ENCODE measurements at regions not wholly inside any gene's neighbourhood (a gene's known extent, or its start where the extent isn't known, plus 50 kb on each side); places are given as distances from the start of the nearest gene placed in this dataset.
"Not testable (repeated sequence)": the region's sequence is repeated elsewhere in the genome, so short reads cannot be mapped to it uniquely, and the experiment has no call there.

- H3K4me1 ChIP-seq (ENCODE audit: control insufficient read depth, extremely low read depth, insufficient read depth, low read length) = no peaks in the 10 kb centered on the region
- dilution Hi-C loops (cut with MboI; ENCODE audit: extremely low pct_ligation_motif_present, low sequenced_read_pairs) = no loop called here
- no peaks in the 10 kb centered on the region for H3K79me2 ChIP-seq (ENCODE audit: control insufficient read depth, insufficient read depth, low read length)
- H3K36me3 ChIP-seq (ENCODE audit: control insufficient read depth in 2 of 2, extremely low read depth in 1 of 2, insufficient read depth in 2 of 2, low read length in 2 of 2) = no peaks in the 10 kb centered on the region
- no peak overlapping the region for H3K4me2 ChIP-seq (ENCODE audit: control insufficient read depth, extremely low read depth, insufficient read depth, low read depth, low read length)
- H4K20me1 ChIP-seq (ENCODE audit: control insufficient read depth, extremely low read depth, insufficient read depth, low read length) = no peaks in the 10 kb centered on the region
- peaks cover 19% of the 10 kb centered on the region for H3K9me3 ChIP-seq (ENCODE audit: control insufficient read depth, low read depth, low read length)
- H3K4me3 ChIP-seq (ENCODE audit: control insufficient read depth in 2 of 3, extremely low read depth in 1 of 3, insufficient read depth in 2 of 3, low read depth in 1 of 3, low read length in 3 of 3) = no peak overlapping the region
- no peaks in the 10 kb centered on the region for H3K9me1 ChIP-seq (ENCODE audit: control insufficient read depth, extremely low read depth, insufficient read depth, low read length)
- H3K27ac ChIP-seq (ENCODE audit: control insufficient read depth, insufficient read depth, low read length) = no peak overlapping the region
- H3K9ac ChIP-seq (ENCODE audit: control insufficient read depth, extremely low read depth, insufficient read depth, low read length) = no peak overlapping the region
- DNase-seq (ENCODE audit: low read depth, low spot score) (no peak), FAIRE-seq (no peak)
- no peaks in the 10 kb centered on the region for H3K27me3 ChIP-seq (ENCODE audit: control insufficient read depth, extremely low read depth, insufficient read depth, low read length)
- TF ChIP-seq EZH2 (IDR thresholded peaks at IDR 0.05; ENCODE audit: low read length) (no peak), CTCF (optimal IDR thresholded peaks at IDR 0.05 in 1 of 3, IDR thresholded peaks at IDR 0.05 in 1 of 3, conservative IDR thresholded peaks at IDR 0.05 in 1 of 3; ENCODE audit: extremely low read depth in 1 of 3, insufficient read depth in 2 of 3, low read length in 3 of 3) (no peak)
- no peak overlapping the region for H2AFZ ChIP-seq (ENCODE audit: control insufficient read depth, low read length)
Measured at GRCh38 chr18:78799382-78800089, 180.1 kb upstream of the SALL3 start.

GRCh38 chr18:78800102-78800851 is 179.3 kb upstream of the SALL3 start:
- H3K27me3 ChIP-seq (ENCODE audit: control insufficient read depth, extremely low read depth, insufficient read depth, low read length); dilution Hi-C loops (cut with MboI; ENCODE audit: extremely low pct_ligation_motif_present, low sequenced_read_pairs); H2AFZ ChIP-seq (ENCODE audit: control insufficient read depth, low read length); FAIRE-seq; H3K79me2 ChIP-seq (ENCODE audit: control insufficient read depth, insufficient read depth, low read length); H3K36me3 ChIP-seq (ENCODE audit: control insufficient read depth in 2 of 2, extremely low read depth in 1 of 2, insufficient read depth in 2 of 2, low read length in 2 of 2); H4K20me1 ChIP-seq (ENCODE audit: control insufficient read depth, extremely low read depth, insufficient read depth, low read length); H3K9ac ChIP-seq (ENCODE audit: control insufficient read depth, extremely low read depth, insufficient read depth, low read length); H3K4me2 ChIP-seq (ENCODE audit: control insufficient read depth, extremely low read depth, insufficient read depth, low read depth, low read length); H3K9me1 ChIP-seq (ENCODE audit: control insufficient read depth, extremely low read depth, insufficient read depth, low read length); H3K4me3 ChIP-seq (ENCODE audit: control insufficient read depth in 2 of 3, extremely low read depth in 1 of 3, insufficient read depth in 2 of 3, low read depth in 1 of 3, low read length in 3 of 3); H3K27ac ChIP-seq (ENCODE audit: control insufficient read depth, insufficient read depth, low read length); H3K4me1 ChIP-seq (ENCODE audit: control insufficient read depth, extremely low read depth, insufficient read depth, low read length); DNase-seq (ENCODE audit: low read depth, low spot score): not testable (repeated sequence)
- H3K9me3 ChIP-seq (ENCODE audit: control insufficient read depth, low read depth, low read length) = peaks cover 19% of the 10 kb centered on the region

Data from keratinocyte (primary cell).